ENCODE measurements at regions not wholly inside any gene's neighbourhood (a gene's known extent, or its start where the extent isn't known, plus 50 kb on each side); places are given as distances from the start of the nearest gene placed in this dataset.

DNA sequence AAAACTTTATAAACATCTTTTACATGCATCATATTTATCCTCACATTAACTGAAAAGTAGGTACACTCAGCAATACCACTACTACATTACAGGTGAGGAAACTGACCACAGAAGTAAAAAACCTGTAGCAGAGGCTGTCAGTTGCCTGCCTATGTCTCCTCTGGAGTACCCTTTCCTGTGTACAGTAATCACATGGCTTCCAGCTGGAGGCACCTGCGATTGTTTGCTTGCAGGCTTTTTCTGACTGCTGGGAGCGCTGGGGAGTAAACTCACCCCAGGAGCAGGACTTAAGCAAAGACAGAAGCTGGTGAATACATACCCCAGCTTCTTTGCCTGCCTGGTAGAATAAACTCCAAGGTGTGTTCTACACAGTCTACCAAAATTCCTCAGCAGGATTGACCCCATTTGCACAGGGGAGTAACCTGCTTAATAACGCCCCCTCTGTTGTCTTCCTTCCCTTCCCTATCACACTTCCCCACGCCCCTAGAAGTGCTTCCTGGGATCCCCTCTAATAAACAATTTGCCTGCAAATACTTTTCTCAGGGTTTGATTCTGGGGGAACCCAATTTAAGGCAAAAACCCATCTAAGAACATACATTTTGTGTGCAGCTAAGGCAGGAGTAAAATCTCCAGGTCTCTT, 138.9 kb downstream of the PTH2R start:
- H3K4me3 Mint-ChIP-seq, result no peak overlapping the region

GRCh38 chr2:208546107-208546506, 139.5 kb downstream of the PTH2R start:
- no peaks in the 10 kb centered on the region for H3K36me3 Mint-ChIP-seq
- H3K4me3 Mint-ChIP-seq, result no peak overlapping the region

More for the DNA sequence above, 138.9 kb downstream of the PTH2R start:
- peaks cover 0 to 5% (median 1%) of the 10 kb centered on the region in 6 donors for H3K9me3 Mint-ChIP-seq
- no peaks in the 10 kb centered on the region for H3K36me3 Mint-ChIP-seq
- peaks cover 0 to 2% (median 0%) of the 10 kb centered on the region in 3 donors for H3K27me3 Mint-ChIP-seq (ENCODE audit: low read depth in 3 of 3)
- H3K27ac Mint-ChIP-seq, result no peak overlapping the region
- DNase-seq, result no peak
- H3K4me1 Mint-ChIP-seq, result no peaks in the 10 kb centered on the region

GRCh38 chr2:208546860-208547650, 140.5 kb downstream of the PTH2R start:
- H3K4me1 Mint-ChIP-seq, result no peaks in the 10 kb centered on the region
- no peaks in the 10 kb centered on the region for H3K36me3 Mint-ChIP-seq
- H3K27me3 Mint-ChIP-seq (ENCODE audit: low read depth in 3 of 3), result peaks cover 0 to 2% (median 0%) of the 10 kb centered on the region in 3 donors
- H3K27ac Mint-ChIP-seq, result no peak overlapping the region
- no peak for DNase-seq
- no peak overlapping the region for H3K4me3 Mint-ChIP-seq
- H3K9me3 Mint-ChIP-seq, result peaks cover 0 to 13% (median 4%) of the 10 kb centered on the region in 6 donors

More at GRCh38 chr2:208546107-208546506, 139.5 kb downstream of the PTH2R start:
- H3K9me3 Mint-ChIP-seq, result peaks cover 0 to 5% (median 0%) of the 10 kb centered on the region in 6 donors
- no peak overlapping the region for H3K27ac Mint-ChIP-seq
- H3K4me1 Mint-ChIP-seq, result no peaks in the 10 kb centered on the region
- peaks cover 0 to 2% (median 0%) of the 10 kb centered on the region in 3 donors for H3K27me3 Mint-ChIP-seq (ENCODE audit: low read depth in 3 of 3)
- no peak for DNase-seq

- peaks cover 0 to 2% (median 0%) of the 10 kb centered on the region in 3 donors for H3K27me3 Mint-ChIP-seq (ENCODE audit: low read depth in 3 of 3)
- no peak overlapping the region for H3K4me3 Mint-ChIP-seq
- no peak for DNase-seq
- H3K4me1 Mint-ChIP-seq, result no peaks in the 10 kb centered on the region
- H3K27ac Mint-ChIP-seq, result no peak overlapping the region
- no peaks in the 10 kb centered on the region for H3K36me3 Mint-ChIP-seq
- peaks cover 3 to 14% (median 5%) of the 10 kb centered on the region in 6 donors for H3K9me3 Mint-ChIP-seq
These were observed 142.1 kb downstream of the PTH2R start for GRCh38 chr2:208548700-208549099.

DNA sequence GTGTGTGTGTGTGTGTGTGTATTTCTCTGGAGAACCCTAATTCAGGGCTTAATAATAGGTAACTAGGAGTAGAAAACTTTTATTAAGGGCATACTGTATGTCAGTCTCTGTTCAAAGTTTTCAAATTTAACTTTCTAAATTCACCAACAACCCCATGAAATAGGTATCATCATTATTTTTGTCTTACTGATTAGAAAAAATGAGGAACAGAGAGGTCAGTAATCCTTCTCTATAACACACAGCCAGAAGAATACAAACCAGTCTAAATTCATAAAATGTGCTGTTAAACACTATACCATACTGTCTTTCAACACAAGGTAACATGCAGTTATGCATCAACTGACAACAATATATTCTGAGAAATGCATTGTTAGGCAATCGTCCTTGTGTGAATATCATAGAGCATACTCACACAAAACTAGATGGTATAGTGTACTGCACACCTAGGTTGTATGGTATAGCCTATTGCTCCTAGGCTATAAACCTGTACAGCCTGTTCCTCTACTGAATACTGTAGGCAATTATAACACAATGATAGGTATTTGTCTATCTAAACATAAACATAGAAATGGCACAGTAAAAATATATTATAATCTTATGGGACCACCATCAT, 143.1 kb downstream of the PTH2R start:
- DNase-seq, result no peak
- Mint-ChIP-seq H3K4me3 (no peak overlapping the region), H3K36me3 (no peaks in the 10 kb centered on the region), H3K27ac (no peak overlapping the region), H3K9me3 (peaks cover 3 to 10% (median 6%) of the 10 kb centered on the region in 6 donors), H3K27me3 (ENCODE audit: low read depth in 3 of 3) (peaks cover 0 to 2% (median 0%) of the 10 kb centered on the region in 3 donors), H3K4me1 (no peaks in the 10 kb centered on the region)

DNA sequence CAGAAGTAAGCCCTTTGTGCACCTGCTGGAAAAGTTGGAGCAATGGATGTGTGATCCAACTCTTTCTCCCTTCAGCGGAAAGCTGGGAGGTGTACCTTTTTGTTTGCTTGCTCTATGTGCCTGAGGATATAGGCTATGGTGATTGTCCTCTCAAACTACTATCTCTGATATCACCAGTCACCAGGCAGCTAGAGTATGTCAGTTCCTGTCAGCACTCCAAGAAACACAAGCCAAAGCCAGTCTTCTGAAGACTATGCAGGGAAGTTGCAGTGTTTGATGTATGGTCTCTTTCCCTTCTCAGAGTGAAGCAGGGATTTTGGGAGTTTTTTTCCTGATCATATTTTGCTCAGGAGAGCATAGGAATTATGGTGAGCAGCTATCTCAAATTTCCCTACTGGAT, 146.4 kb downstream of the PTH2R start:
- Mint-ChIP-seq H3K4me3 (no peak overlapping the region), H3K27ac (no peak overlapping the region), H3K36me3 (no peaks in the 10 kb centered on the region), H3K4me1 (no peaks in the 10 kb centered on the region), H3K9me3 (peaks cover 6 to 19% (median 14%) of the 10 kb centered on the region in 6 donors), H3K27me3 (ENCODE audit: low read depth in 3 of 3) (peaks cover 0 to 2% (median 0%) of the 10 kb centered on the region in 3 donors)
- DNase-seq, result no peak

- Mint-ChIP-seq H3K27me3 (ENCODE audit: low read depth in 3 of 3) (peaks cover 0 to 4% (median 0%) of the 10 kb centered on the region in 3 donors), H3K4me3 (no peak overlapping the region), H3K27ac (no peak overlapping the region), H3K4me1 (no peaks in the 10 kb centered on the region), H3K36me3 (no peaks in the 10 kb centered on the region), H3K9me3 (peaks cover 10 to 24% (median 20%) of the 10 kb centered on the region in 6 donors)
- DNase-seq, result no peak
These were observed 150.4 kb downstream of the PTH2R start for GRCh38 chr2:208556983-208557484.

DNA sequence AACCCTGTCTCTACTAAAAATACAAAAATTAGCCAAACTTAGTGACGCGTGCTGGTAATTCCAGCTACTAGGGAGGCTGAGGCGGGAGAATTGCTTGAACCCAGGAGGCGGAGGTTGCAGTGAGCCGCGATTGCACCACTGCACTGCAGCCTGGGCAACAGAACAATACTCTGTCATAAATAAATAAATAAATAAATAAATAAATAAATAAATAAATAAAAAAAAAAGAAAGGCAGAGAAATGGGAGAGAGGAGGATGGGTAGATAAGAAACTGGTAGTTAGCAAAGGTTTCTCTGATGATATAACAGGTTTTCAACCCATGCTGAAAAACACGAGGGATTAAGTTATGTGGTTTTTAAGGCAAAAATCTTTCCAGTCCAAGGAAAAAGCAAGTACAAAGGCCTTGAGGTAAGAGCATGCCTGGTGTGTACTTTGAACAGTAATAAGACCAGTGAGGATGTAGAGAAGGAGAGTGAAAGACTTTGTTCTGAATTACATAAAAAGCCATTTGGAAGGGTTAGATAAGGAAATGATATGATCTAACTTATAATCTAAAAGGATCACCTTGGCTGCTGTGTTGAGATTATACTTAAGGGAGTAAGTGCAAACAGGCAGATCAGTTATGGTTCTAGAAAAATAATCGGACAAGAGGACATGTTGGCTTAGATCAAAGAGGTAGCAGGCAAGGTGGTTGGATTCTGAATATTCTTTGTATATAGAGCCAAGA, 159.3 kb downstream of the PTH2R start:
- no peak for DNase-seq
- H3K27ac Mint-ChIP-seq, result no peak overlapping the region
- no peaks in the 10 kb centered on the region for H3K4me1 Mint-ChIP-seq
- H3K36me3 Mint-ChIP-seq, result no peaks in the 10 kb centered on the region
- peaks cover 0 to 2% (median 0%) of the 10 kb centered on the region in 3 donors for H3K27me3 Mint-ChIP-seq (ENCODE audit: low read depth in 3 of 3)
- peaks cover 0 to 15% (median 9%) of the 10 kb centered on the region in 6 donors for H3K9me3 Mint-ChIP-seq
- no peak overlapping the region for H3K4me3 Mint-ChIP-seq

DNA sequence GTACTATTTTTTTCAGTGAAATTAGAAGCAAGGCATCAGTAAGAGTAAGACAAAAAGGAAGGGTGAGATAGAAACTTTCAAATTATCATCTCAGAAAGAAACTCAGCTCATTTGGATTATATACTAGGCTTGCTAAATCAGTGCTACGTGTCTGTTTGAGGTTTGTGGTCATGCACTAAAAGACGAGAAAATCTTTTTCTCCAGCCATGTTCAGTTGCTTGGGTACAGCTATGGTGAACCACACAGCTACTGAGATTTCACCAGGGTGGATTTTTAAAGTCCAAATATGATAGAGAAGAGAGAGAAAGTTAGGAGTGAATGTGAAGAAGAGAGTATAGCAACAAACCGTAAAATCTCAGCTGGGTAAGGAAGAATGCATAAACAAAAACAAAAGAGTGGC, 161.6 kb downstream of the PTH2R start:
- Mint-ChIP-seq H3K27ac (no peak overlapping the region), H3K27me3 (ENCODE audit: low read depth in 3 of 3) (peaks cover 0 to 2% (median 0%) of the 10 kb centered on the region in 3 donors), H3K4me3 (no peak overlapping the region), H3K4me1 (no peaks in the 10 kb centered on the region), H3K9me3 (peaks cover 0 to 8% (median 4%) of the 10 kb centered on the region in 6 donors), H3K36me3 (no peaks in the 10 kb centered on the region)
- DNase-seq, result no peak

GRCh38 chr2:208570066-208570465, 163.5 kb downstream of the PTH2R start:
- no peak for DNase-seq
- H3K4me1 Mint-ChIP-seq, result no peaks in the 10 kb centered on the region
- no peak overlapping the region for H3K4me3 Mint-ChIP-seq
- no peaks in the 10 kb centered on the region for H3K36me3 Mint-ChIP-seq
- peaks cover 0 to 2% (median 0%) of the 10 kb centered on the region in 3 donors for H3K27me3 Mint-ChIP-seq (ENCODE audit: low read depth in 3 of 3)
- no peak overlapping the region for H3K27ac Mint-ChIP-seq
- peaks cover 0 to 6% (median 0%) of the 10 kb centered on the region in 6 donors for H3K9me3 Mint-ChIP-seq

- H3K27ac Mint-ChIP-seq, result no peak overlapping the region
- H3K27me3 Mint-ChIP-seq (ENCODE audit: low read depth in 3 of 3), result peaks cover 0 to 2% (median 0%) of the 10 kb centered on the region in 3 donors
- H3K9me3 Mint-ChIP-seq, result peaks cover 0 to 11% (median 3%) of the 10 kb centered on the region in 6 donors
- no peak for DNase-seq
- H3K36me3 Mint-ChIP-seq, result no peaks in the 10 kb centered on the region
- no peak overlapping the region for H3K4me3 Mint-ChIP-seq
- no peaks in the 10 kb centered on the region for H3K4me1 Mint-ChIP-seq
These were observed 164.5 kb downstream of the PTH2R start for GRCh38 chr2:208570851-208571763.

DNA sequence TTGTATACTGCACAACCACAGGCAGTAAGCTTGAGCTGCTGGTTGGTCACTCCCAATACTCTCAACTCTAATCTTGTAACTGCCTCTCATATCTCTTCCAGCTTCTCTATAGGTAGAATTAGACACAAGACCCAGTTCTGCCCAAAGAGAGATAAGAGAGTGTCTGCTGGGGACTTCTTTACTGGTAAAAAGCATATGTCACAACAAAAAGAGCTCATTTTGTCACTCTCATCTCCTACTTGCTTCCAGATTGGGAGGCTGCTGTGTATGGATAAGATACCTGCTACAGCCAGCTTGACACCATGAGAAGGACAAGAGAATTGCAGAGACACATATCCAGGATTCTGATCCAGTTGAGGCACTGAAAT, 165.2 kb downstream of the PTH2R start:
- H3K4me3 Mint-ChIP-seq, result no peak overlapping the region
- no peak overlapping the region for H3K27ac Mint-ChIP-seq
- H3K36me3 Mint-ChIP-seq, result no peaks in the 10 kb centered on the region
- peaks cover 0 to 11% (median 3%) of the 10 kb centered on the region in 6 donors for H3K9me3 Mint-ChIP-seq
- DNase-seq, result no peak
- H3K27me3 Mint-ChIP-seq (ENCODE audit: low read depth in 3 of 3), result peaks cover 0 to 2% (median 0%) of the 10 kb centered on the region in 3 donors
- H3K4me1 Mint-ChIP-seq, result no peaks in the 10 kb centered on the region
